ENCODE measurements at regions not wholly inside any gene's neighbourhood (a gene's known extent, or its start where the extent isn't known, plus 50 kb on each side); places are given as distances from the start of the nearest gene placed in this dataset.

DNA sequence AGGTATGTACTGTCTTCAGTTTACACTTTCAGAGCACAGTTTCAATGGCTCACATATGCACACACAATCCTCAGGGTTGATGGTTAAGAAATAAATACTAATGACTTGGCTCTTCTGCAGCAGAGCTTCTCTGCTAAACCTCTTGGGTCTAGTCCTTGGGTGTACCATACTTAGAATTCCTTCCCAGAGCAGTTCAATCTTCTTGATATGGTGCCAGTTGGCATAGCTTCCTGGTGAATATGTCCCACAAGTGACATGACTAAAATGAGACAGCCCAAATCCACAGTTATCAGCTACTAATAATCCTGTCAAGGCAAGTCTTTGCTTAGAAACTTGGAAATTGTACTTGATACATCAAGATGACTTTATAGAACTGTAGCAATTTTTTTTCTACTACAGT, 654.4 kb downstream of the IQCM start:
- Histone ChIP-seq H2BK12ac (ENCODE audit: low read depth, low read length) (no peak overlapping the region), H4K5ac (ENCODE audit: insufficient read length, low read depth, low read length) (no peak overlapping the region), H3K23ac (ENCODE audit: insufficient read length) (no peak overlapping the region), H3K79me2 (ENCODE audit: control insufficient read depth in 1 of 2, insufficient read depth in 2 of 2, low read length in 2 of 2) (no peaks in the 10 kb centered on the region), H2BK15ac (ENCODE audit: low read length) (no peak overlapping the region), H2AFZ (ENCODE audit: low read length) (no peak overlapping the region), H3K27ac (ENCODE audit: low read depth, low read length) (no peak overlapping the region), H3K79me1 (ENCODE audit: low read depth, low read length) (no peaks in the 10 kb centered on the region), H4K8ac (ENCODE audit: extremely low read depth, insufficient read depth, low read length) (no peak overlapping the region), H3K18ac (ENCODE audit: extremely low read depth, low read length) (no peak overlapping the region), H3K9me3 (ENCODE audit: insufficient read depth in 2 of 2, low read depth in 1 of 2, low read length in 1 of 2) (no peaks in the 10 kb centered on the region), H3K36me3 (ENCODE audit: control insufficient read depth in 2 of 4, insufficient read depth in 4 of 4, low read length in 3 of 4) (no peaks in the 10 kb centered on the region), H4K91ac (replicated peaks; ENCODE audit: insufficient read length, low read length) (no peak overlapping the region), H3K4me1 (replicated peaks in 1 of 4; ENCODE audit: control insufficient read depth in 3 of 4, insufficient read depth in 4 of 4, low read length in 3 of 4) (peaks cover 0 to 5% (median 3%) of the 10 kb centered on the region in 4 experiments; a peak in 2 of 7 replicates), H3K4me2 (ENCODE audit: insufficient read depth in 1 of 2, low read depth in 2 of 2, low read length in 2 of 2) (no peak overlapping the region), H2BK120ac (replicated peaks; ENCODE audit: low read depth, low read length) (no peak overlapping the region), H2BK5ac (ENCODE audit: low read depth, low read length) (no peak overlapping the region), H3K23me2 (ENCODE audit: low read depth, low read length) (no peaks in the 10 kb centered on the region), H2AK5ac (ENCODE audit: low read depth, low read length) (no peak overlapping the region), H3K14ac (ENCODE audit: insufficient read length) (no peak overlapping the region), H3K27me3 (replicated peaks in 1 of 4; ENCODE audit: control insufficient read depth in 3 of 4, extremely low read depth in 1 of 4, insufficient read depth in 3 of 4, low read length in 3 of 4) (no peaks in the 10 kb centered on the region), H3K4me3 (ENCODE audit: extremely low read depth in 1 of 4, insufficient read depth in 2 of 4, low read depth in 3 of 4, low read length in 4 of 4) (no peak overlapping the region), H3K4ac (replicated peaks; ENCODE audit: insufficient read length, low read depth, low read length) (no peak overlapping the region), H4K20me1 (replicated peaks in 1 of 2; ENCODE audit: control insufficient read depth in 1 of 2, insufficient read depth in 2 of 2, low read length in 2 of 2) (no peaks in the 10 kb centered on the region), H2BK20ac (ENCODE audit: low read length) (no peak overlapping the region), H3K9ac (replicated peaks in 1 of 4; ENCODE audit: extremely low read depth in 1 of 4, low read depth in 3 of 4, low read length in 3 of 4) (no peak overlapping the region), H3K56ac (replicated peaks; ENCODE audit: insufficient read length, low read depth, low read length) (no peak overlapping the region)
- DNase-seq (ENCODE audit: low read depth in 1 of 2, low spot score in 2 of 2) (no peak), FAIRE-seq (no peak)
- CTCF ChIA-PET (ENCODE audit: partially characterized antibody) = interaction anchor here (1.1 to 1.3 kb wide), 2 partner anchors 10 to 15 kb away, joined by 3 read pairs; no protein-coding TSS in a partner anchor
- POLR2A ChIA-PET (ENCODE audit: partially characterized antibody) = no interaction called here
- TF ChIP-seq TEAD4 (IDR thresholded peaks at IDR 0.05; ENCODE audit: low read depth, low read length) (no peak), SUZ12 (IDR thresholded peaks at IDR 0.05; ENCODE audit: low read length) (no peak), CHD2 (IDR thresholded peaks at IDR 0.05; ENCODE audit: low read length) (no peak), CREB1 (IDR thresholded peaks at IDR 0.05) (no peak), SIRT6 (IDR thresholded peaks at IDR 0.05; ENCODE audit: low read length) (no peak), HDAC6 (IDR thresholded peaks at IDR 0.05; ENCODE audit: low read depth, low read length) (no peak), BRCA1 (IDR thresholded peaks at IDR 0.05; ENCODE audit: low read depth, low read length) (no peak), CHD1 (IDR thresholded peaks at IDR 0.05; ENCODE audit: low read depth, low read length) (no peak)
- TF ChIP-seq, protein P1, sequence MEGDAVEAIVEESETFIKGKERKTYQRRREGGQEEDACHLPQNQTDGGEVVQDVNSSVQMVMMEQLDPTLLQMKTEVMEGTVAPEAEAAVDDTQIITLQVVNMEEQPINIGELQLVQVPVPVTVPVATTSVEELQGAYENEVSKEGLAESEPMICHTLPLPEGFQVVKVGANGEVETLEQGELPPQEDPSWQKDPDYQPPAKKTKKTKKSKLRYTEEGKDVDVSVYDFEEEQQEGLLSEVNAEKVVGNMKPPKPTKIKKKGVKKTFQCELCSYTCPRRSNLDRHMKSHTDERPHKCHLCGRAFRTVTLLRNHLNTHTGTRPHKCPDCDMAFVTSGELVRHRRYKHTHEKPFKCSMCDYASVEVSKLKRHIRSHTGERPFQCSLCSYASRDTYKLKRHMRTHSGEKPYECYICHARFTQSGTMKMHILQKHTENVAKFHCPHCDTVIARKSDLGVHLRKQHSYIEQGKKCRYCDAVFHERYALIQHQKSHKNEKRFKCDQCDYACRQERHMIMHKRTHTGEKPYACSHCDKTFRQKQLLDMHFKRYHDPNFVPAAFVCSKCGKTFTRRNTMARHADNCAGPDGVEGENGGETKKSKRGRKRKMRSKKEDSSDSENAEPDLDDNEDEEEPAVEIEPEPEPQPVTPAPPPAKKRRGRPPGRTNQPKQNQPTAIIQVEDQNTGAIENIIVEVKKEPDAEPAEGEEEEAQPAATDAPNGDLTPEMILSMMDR (IDR thresholded peaks at IDR 0.05; ENCODE audit: control extremely low read depth in 1 of 3, insufficient read depth in 1 of 3, low read depth in 1 of 3, low read length in 3 of 3) = no peak
- TF ChIP-seq, protein P2, sequence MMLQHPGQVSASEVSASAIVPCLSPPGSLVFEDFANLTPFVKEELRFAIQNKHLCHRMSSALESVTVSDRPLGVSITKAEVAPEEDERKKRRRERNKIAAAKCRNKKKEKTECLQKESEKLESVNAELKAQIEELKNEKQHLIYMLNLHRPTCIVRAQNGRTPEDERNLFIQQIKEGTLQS (IDR thresholded peaks at IDR 0.05; ENCODE audit: insufficient read depth, low read depth, low read length) = no peak

All from H1 (cell line).